Right ventricle myocardium inferior (tissue), 1 donor: ENCODE measurements at regions not wholly inside any gene's neighbourhood (a gene's known extent, or its start where the extent isn't known, plus 50 kb on each side); places are given as distances from the start of the nearest gene placed in this dataset.
"Not testable (repeated sequence)": the region's sequence is repeated elsewhere in the genome, so short reads cannot be mapped to it uniquely, and the experiment has no call there.

Experiments used
- ATAC-seq: fragments of 200-7000 bp; cut with Tn5 transposase; one replicate; pipeline ENCODE4 v1.9.1; 2020; ENCODE audit warnings: mild to moderate bottlenecking, moderate library complexity
- DNase-seq: peaks from one replicate; pipeline ENCODE4 v3.0.0; 2021; ENCODE audit errors: missing footprints
- intact Hi-C: fragments of 100-400 bp; cut with DNase I; formaldehyde crosslinking; loops from one replicate; pipeline ENCODE4 v1.11.0; 2022
- donor health status: DM: no; HTN: yes; CAD: no; lungs with severe emphysema.

GRCh38 chr3:194945508-194945907, 259.8 kb downstream of the FAM43A start:
- intact Hi-C loops = no loop called here
- DNase-seq (no peak), ATAC-seq (no peak)

- ATAC-seq (no peak), DNase-seq (no peak)
- intact Hi-C loops = no loop called here
Measured at GRCh38 chr3:194946091-194946490, 260.4 kb downstream of the FAM43A start.

GRCh38 chr3:194949592-194949991, 263.9 kb downstream of the FAM43A start:
- intact Hi-C loops = no loop called here
- DNase-seq (no peak), ATAC-seq (no peak)

GRCh38 chr3:194950906-194951628, 265.4 kb downstream of the FAM43A start:
- ATAC-seq = no peak

GRCh38 chr3:194951629-194951920, 265.9 kb downstream of the FAM43A start:
- not testable (repeated sequence) for ATAC-seq, DNase-seq
- intact Hi-C loops = loop anchor here (5.0 kb wide), 2 partner anchors 164 to 264 kb away; partner anchors contain the start of gene FAM43A

More at GRCh38 chr3:194950906-194951628, 265.4 kb downstream of the FAM43A start:
- intact Hi-C loops = loop anchor here (5.0 kb wide), 2 partner anchors 164 to 264 kb away; partner anchors contain the start of gene FAM43A
- DNase-seq = no peak

- ATAC-seq (no peak), DNase-seq (no peak)
- intact Hi-C loops = loop anchor here (5.0 kb wide), 2 partner anchors 165 to 265 kb away; partner anchors contain the start of gene FAM43A
Measured at GRCh38 chr3:194951931-194952582, 266.4 kb downstream of the FAM43A start.

GRCh38 chr3:194952841-194953241, 267.2 kb downstream of the FAM43A start:
- ATAC-seq = peak; percentile 36

GRCh38 chr3:194953291-194953690, 267.6 kb downstream of the FAM43A start:
- no peak for ATAC-seq
- intact Hi-C loops = loop anchor here (5.0 kb wide), 2 partner anchors 166 to 266 kb away; partner anchors contain the start of gene FAM43A
- no peak for DNase-seq

More at GRCh38 chr3:194952841-194953241, 267.2 kb downstream of the FAM43A start:
- intact Hi-C loops = loop anchor here (5.0 kb wide), 2 partner anchors 166 to 266 kb away; partner anchors contain the start of gene FAM43A
- DNase-seq = no peak

GRCh38 chr3:194955546-194955945, 269.9 kb downstream of the FAM43A start:
- intact Hi-C loops = no loop called here
- no peak for ATAC-seq
- DNase-seq = no peak

- no peak for DNase-seq
- ATAC-seq = no peak
- intact Hi-C loops = no loop called here
Measured at GRCh38 chr3:194955979-194956696, 270.5 kb downstream of the FAM43A start.

- no peak for DNase-seq
- intact Hi-C loops = no loop called here
- ATAC-seq = peak; percentile 45
Measured at GRCh38 chr3:194956697-194957396, 271.2 kb downstream of the FAM43A start.

- no peak for ATAC-seq
- no peak for DNase-seq
- intact Hi-C loops = no loop called here
Measured at GRCh38 chr3:194957743-194958240, 272.1 kb downstream of the FAM43A start.

GRCh38 chr3:194959217-194959616, 273.5 kb downstream of the FAM43A start:
- intact Hi-C loops = no loop called here

GRCh38 chr3:194959666-194960065, 274.0 kb downstream of the FAM43A start:
- DNase-seq, intact Hi-C loops, ATAC-seq: not testable (repeated sequence)

More at GRCh38 chr3:194959217-194959616, 273.5 kb downstream of the FAM43A start:
- ATAC-seq = no peak
- no peak for DNase-seq

GRCh38 chr3:194960446-194961032, 274.9 kb downstream of the FAM43A start:
- intact Hi-C loops = no loop called here
- ATAC-seq = no peak
- no peak for DNase-seq

- DNase-seq (no peak), ATAC-seq (no peak)
- intact Hi-C loops = no loop called here
Measured at GRCh38 chr3:194961149-194961548, 275.5 kb downstream of the FAM43A start.

- ATAC-seq = peak; percentile 51
Measured at GRCh38 chr3:194961571-194961970, 275.9 kb downstream of the FAM43A start.

GRCh38 chr3:194962056-194962455, 276.4 kb downstream of the FAM43A start:
- intact Hi-C loops = no loop called here
- DNase-seq (no peak), ATAC-seq (no peak)

More at GRCh38 chr3:194961571-194961970, 275.9 kb downstream of the FAM43A start:
- no peak for DNase-seq
- intact Hi-C loops = no loop called here
